SK-N-SH treated with all-trans-retinoic acid at 6 μM for 48 hours (cell line): ENCODE measurements at regions not wholly inside any gene's neighbourhood (a gene's known extent, or its start where the extent isn't known, plus 50 kb on each side); places are given as distances from the start of the nearest gene placed in this dataset.

Source experiments
- ATAC-seq: fragments of 200-7000 bp; cut with Tn5 transposase; 3 replicates; pipeline ENCODE4 v1.9.1; 2020; ENCODE audit warnings: mild to moderate bottlenecking, moderate library complexity
- CREB5 ChIP-seq: fragments of 250-450 bp; sonication (Bioruptor Pico); IDR thresholded peaks from 2 replicates; pipeline ENCODE4 v1.5.1; 2020; ENCODE audit warnings: low read depth, mild to moderate bottlenecking, moderate library complexity
- CSDC2 ChIP-seq: fragments of 250-450 bp; sonication (Bioruptor Pico); IDR thresholded peaks from 2 replicates; pipeline ENCODE4 v1.5.0; 2020; ENCODE audit warnings: mild to moderate bottlenecking, moderate library complexity
- CSRNP3 ChIP-seq: fragments of 250-450 bp; sonication (Bioruptor Pico); IDR thresholded peaks from 2 replicates; pipeline ENCODE4 v1.5.1; 2021; ENCODE audit warnings: mild to moderate bottlenecking, moderate library complexity
- ESRRG ChIP-seq: fragments of 250-450 bp; sonication (Bioruptor Pico); IDR thresholded peaks from 2 replicates; pipeline ENCODE4 v1.6.1; 2021; ENCODE audit warnings: mild to moderate bottlenecking
- GLIS3 ChIP-seq: fragments of 250-450 bp; sonication (Bioruptor Pico); IDR thresholded peaks from 2 replicates; pipeline ENCODE4 v1.5.0; 2020; ENCODE audit warnings: mild to moderate bottlenecking, moderate library complexity
- ISL1 ChIP-seq: fragments of 250-450 bp; sonication (Bioruptor Pico); IDR thresholded peaks from 2 replicates; pipeline ENCODE4 v2.1.2; 2022; ENCODE audit warnings: mild to moderate bottlenecking, moderate library complexity
- OSR1 ChIP-seq: fragments of 250-450 bp; sonication (Bioruptor Pico); IDR thresholded peaks from 2 replicates; pipeline ENCODE4 v1.8.0; 2022; ENCODE audit warnings: moderate library complexity, mild to moderate bottlenecking, inconsistent platforms
- PATZ1 ChIP-seq: fragments of 250-450 bp; sonication (Bioruptor Pico); IDR thresholded peaks from 2 replicates; pipeline ENCODE4 v1.8.0; 2020; ENCODE audit warnings: mild to moderate bottlenecking, moderate library complexity, borderline replicate concordance
- PPARA ChIP-seq: fragments of 250-450 bp; sonication (Bioruptor Pico); IDR thresholded peaks from 2 replicates; pipeline ENCODE4 v1.5.0; 2020; ENCODE audit warnings: mild to moderate bottlenecking, borderline replicate concordance
- RARB ChIP-seq: fragments of 250-450 bp; sonication (Bioruptor Pico); IDR thresholded peaks from 2 replicates; pipeline ENCODE4 v1.8.0; 2021; ENCODE audit warnings: mild to moderate bottlenecking, moderate library complexity
- SNAI2 ChIP-seq: fragments of 250-450 bp; sonication (Bioruptor Pico); IDR thresholded peaks from 2 replicates; pipeline ENCODE4 v1.5.0; 2020; ENCODE audit warnings: mild to moderate bottlenecking, moderate library complexity
- TCF4 ChIP-seq: fragments of 250-450 bp; sonication (Bioruptor Pico); IDR thresholded peaks from 2 replicates; pipeline ENCODE4 v1.8.0; 2021; ENCODE audit warnings: mild to moderate bottlenecking, moderate library complexity, borderline replicate concordance
- TOX ChIP-seq: fragments of 250-450 bp; sonication (Bioruptor Pico); IDR thresholded peaks from 2 replicates; pipeline ENCODE4 v1.8.0; 2021; ENCODE audit warnings: mild to moderate bottlenecking, moderate library complexity, borderline replicate concordance
- TSHZ2 ChIP-seq: fragments of 250-450 bp; sonication (Bioruptor Pico); IDR thresholded peaks from 2 replicates; pipeline ENCODE4 v1.5.0; 2020; ENCODE audit warnings: mild to moderate bottlenecking, moderate library complexity
- ZC3H10 ChIP-seq: fragments of 250-450 bp; sonication (Bioruptor Pico); IDR thresholded peaks from 2 replicates; pipeline ENCODE4 v1.5.1; 2021; ENCODE audit warnings: mild to moderate bottlenecking, moderate library complexity
- ZFP30 ChIP-seq: fragments of 450-650 bp; formaldehyde crosslinking; IDR thresholded peaks from 2 replicates; pipeline ENCODE4 v1.5.0; 2022; ENCODE audit warnings: mild to moderate bottlenecking, moderate library complexity
- ZNF565 ChIP-seq: fragments of 450-650 bp; formaldehyde crosslinking; conservative IDR thresholded peaks from 2 replicates; pipeline ENCODE4 v1.5.0; 2020; ENCODE audit warnings: low read depth, mild to moderate bottlenecking, moderate library complexity
- ZNF70 ChIP-seq: fragments of 450-650 bp; formaldehyde crosslinking; IDR thresholded peaks from 2 replicates; pipeline ENCODE4 v1.5.0; 2020; ENCODE audit warnings: mild to moderate bottlenecking, moderate library complexity
- ZNF8 ChIP-seq: fragments of 450-650 bp; formaldehyde crosslinking; IDR thresholded peaks from 2 replicates; pipeline ENCODE4 v1.5.0; 2020; ENCODE audit warnings: mild to moderate bottlenecking, moderate library complexity
- TF ChIP-seq, protein P1 (sequence below): fragments of 250-450 bp; sonication (Bioruptor Pico); IDR thresholded peaks from 2 replicates; pipeline ENCODE4 v1.8.0; 2021; ENCODE audit warnings: low read depth, mild to moderate bottlenecking, moderate library complexity, borderline replicate concordance

DNA sequence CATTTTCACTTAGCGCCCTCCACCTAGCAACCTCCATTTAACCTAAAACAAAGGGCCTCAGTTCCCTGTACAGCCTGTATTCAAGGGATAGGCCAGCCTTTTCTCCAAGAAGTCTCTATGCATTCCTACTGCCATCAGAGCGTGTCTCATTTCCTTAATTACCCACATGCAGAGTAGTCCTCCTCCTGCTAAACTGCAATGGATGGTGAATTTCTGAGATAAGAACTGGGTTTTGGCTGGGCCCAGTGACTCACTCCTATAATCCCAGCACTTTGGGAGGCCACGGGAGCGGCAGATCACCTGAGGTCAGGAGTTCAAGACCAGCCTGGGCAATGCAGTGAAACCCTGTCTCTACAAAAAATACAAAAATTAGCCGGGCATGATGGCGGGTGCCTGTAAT, 71.1 kb upstream of the GPR158 start (continued):
- TF ChIP-seq TSHZ2 (CRISPR knock-in tag) (no peak), CREB5 (no peak)

DNA sequence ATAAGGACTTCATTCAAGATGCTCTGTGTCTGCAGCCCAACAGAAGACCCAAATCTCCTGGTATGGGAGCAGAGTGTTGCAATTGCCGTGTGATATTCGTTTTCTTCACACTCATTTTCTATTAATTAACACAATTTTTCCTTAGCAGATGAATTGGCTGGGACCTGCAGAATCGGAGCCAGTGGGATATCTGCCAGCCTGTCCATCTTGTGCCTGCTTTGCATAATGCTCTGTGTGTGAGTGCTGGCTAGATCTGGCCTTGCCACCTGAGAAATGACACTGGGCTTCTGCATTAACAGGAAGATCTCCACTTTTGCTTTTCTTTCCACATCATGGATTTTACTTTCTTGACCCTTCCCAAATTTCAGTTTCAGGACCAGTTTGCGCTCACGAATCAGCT, 70.4 kb upstream of the GPR158 start:
- no peak for TF ChIP-seq CSDC2 (CRISPR knock-in tag)
- no peak for TF ChIP-seq ZNF8
- no peak for TF ChIP-seq CREB5
- no peak for TF ChIP-seq OSR1 (CRISPR knock-in tag)
- TF ChIP-seq PATZ1 (CRISPR knock-in tag) = no peak
- TF ChIP-seq PPARA (CRISPR knock-in tag) = no peak
- TF ChIP-seq RARB = no peak
- TF ChIP-seq TOX (CRISPR knock-in tag) = no peak
- no peak for TF ChIP-seq ISL1 (CRISPR knock-in tag)
- TF ChIP-seq, protein P1, sequence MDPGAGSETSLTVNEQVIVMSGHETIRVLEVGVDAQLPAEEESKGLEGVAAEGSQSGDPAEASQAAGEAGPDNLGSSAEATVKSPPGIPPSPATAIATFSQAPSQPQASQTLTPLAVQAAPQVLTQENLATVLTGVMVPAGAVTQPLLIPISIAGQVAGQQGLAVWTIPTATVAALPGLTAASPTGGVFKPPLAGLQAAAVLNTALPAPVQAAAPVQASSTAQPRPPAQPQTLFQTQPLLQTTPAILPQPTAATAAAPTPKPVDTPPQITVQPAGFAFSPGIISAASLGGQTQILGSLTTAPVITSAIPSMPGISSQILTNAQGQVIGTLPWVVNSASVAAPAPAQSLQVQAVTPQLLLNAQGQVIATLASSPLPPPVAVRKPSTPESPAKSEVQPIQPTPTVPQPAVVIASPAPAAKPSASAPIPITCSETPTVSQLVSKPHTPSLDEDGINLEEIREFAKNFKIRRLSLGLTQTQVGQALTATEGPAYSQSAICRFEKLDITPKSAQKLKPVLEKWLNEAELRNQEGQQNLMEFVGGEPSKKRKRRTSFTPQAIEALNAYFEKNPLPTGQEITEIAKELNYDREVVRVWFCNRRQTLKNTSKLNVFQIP = no peak
- no peak for TF ChIP-seq ZC3H10 (CRISPR knock-in tag)
- no peak for TF ChIP-seq TCF4 (CRISPR knock-in tag)
- no peak for TF ChIP-seq ZFP30 (CRISPR knock-in tag)
- no peak for TF ChIP-seq CSRNP3 (CRISPR knock-in tag)
- TF ChIP-seq ESRRG = no peak
- no peak for TF ChIP-seq TSHZ2 (CRISPR knock-in tag)
- no peak for ATAC-seq

DNA sequence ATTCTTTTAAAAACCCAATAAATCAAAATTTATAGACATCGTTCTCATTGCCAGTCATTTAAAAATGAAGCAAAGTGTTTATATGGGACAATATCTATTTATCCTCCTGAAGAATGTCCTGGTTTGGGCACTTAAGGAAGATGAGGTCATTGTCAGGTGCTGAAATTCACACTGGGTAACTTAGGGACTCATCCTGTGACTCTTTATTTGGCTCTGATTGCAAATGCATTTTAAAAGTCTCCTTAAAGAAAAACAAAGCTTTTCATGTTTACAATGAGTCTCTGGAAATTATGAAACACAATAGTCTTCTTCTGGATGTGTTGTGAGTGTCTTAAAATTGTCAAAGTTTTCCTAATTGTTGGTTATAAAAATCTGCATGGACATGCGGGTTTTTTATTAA, 69.5 kb upstream of the GPR158 start:
- ATAC-seq = no peak
- TF ChIP-seq SNAI2 (CRISPR knock-in tag) (no peak), ZNF70 (CRISPR knock-in tag) (no peak), PATZ1 (CRISPR knock-in tag) (no peak), ZNF8 (no peak), PPARA (CRISPR knock-in tag) (no peak), TOX (CRISPR knock-in tag) (no peak), ZC3H10 (CRISPR knock-in tag) (no peak), CSDC2 (CRISPR knock-in tag) (no peak), GLIS3 (CRISPR knock-in tag) (no peak), ZNF565 (no peak)
